ENCODE measurements at regions not wholly inside any gene's neighbourhood (a gene's known extent, or its start where the extent isn't known, plus 50 kb on each side); places are given as distances from the start of the nearest gene placed in this dataset.
"Not testable (repeated sequence)": the region's sequence is repeated elsewhere in the genome, so short reads cannot be mapped to it uniquely, and the experiment has no call there.

DNA sequence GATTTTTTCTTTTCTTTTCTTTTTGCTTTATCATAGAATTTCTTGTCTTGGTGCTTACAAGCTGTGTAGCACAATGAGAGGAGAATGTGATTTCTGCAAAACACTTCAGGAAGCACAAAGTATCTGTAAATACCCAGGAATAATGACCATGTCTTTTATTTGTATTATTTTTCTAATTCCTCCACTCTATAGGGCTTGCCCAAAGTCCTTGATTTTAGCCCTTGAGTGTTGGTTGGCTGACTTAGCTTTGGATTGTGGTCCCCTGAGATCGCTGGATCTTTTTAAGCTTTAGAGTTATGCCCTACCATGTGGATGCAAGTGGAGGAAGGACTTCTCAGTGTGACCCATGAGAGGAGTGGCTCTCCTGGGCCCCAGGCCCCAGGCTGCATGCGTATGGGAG, 52.2 kb downstream of the HOXC4 start:
- H2AFZ ChIP-seq (ENCODE audit: low read length); H2BK120ac ChIP-seq (ENCODE audit: low read depth, low read length, poor library complexity, severe bottlenecking); H3K79me1 ChIP-seq (ENCODE audit: insufficient read depth, low read depth, low read length, poor library complexity, severe bottlenecking); H3K79me2 ChIP-seq (ENCODE audit: insufficient read depth, low read length); H4K20me1 ChIP-seq (ENCODE audit: control insufficient read depth, insufficient read depth, insufficient read length); H3T11ph ChIP-seq (ENCODE audit: low read length); DNase-seq; H3K9ac ChIP-seq (ENCODE audit: extremely low read depth, insufficient read length, low read length); H3K4me1 ChIP-seq (ENCODE audit: insufficient read depth, low read length); H2BK12ac ChIP-seq (ENCODE audit: insufficient read length, low read depth, low read length); H3K27ac Mint-ChIP-seq; H2BK15ac ChIP-seq (ENCODE audit: low read depth, low read length); H3K9me3 Mint-ChIP-seq; H2BK5ac ChIP-seq (ENCODE audit: insufficient read length, low read length); H3K27ac ChIP-seq (ENCODE audit: insufficient read length, low read depth, low read length); H3K4ac ChIP-seq (ENCODE audit: low read depth, low read length); H3K23ac ChIP-seq (ENCODE audit: insufficient read length, low read depth, low read length); H2BK20ac ChIP-seq (ENCODE audit: low read depth, low read length, poor library complexity, severe bottlenecking); H3K23me2 ChIP-seq (ENCODE audit: insufficient read length, low read depth, low read length, poor library complexity, severe bottlenecking); H4K91ac ChIP-seq (ENCODE audit: insufficient read length, low read depth, low read length); H3K9me3 ChIP-seq (ENCODE audit: control insufficient read depth, low read depth, low read length); H3K14ac ChIP-seq (ENCODE audit: insufficient read depth, low read length); H3K36me3 Mint-ChIP-seq (ENCODE audit: insufficient read depth in 1 of 3, low read depth in 3 of 3); H4K8ac ChIP-seq (replicated peaks; ENCODE audit: insufficient read length, low read depth, low read length); H3K56ac ChIP-seq (ENCODE audit: insufficient read length, low read depth, low read length); H4K5ac ChIP-seq (ENCODE audit: insufficient read length, low read depth, low read length); H3K18ac ChIP-seq (ENCODE audit: insufficient read length, low read depth, low read length); H3K4me2 ChIP-seq (ENCODE audit: insufficient read depth, insufficient read length, low read length); H2AK5ac ChIP-seq (ENCODE audit: insufficient read length, low read length): not testable (repeated sequence)
- no CpG with 5 or more reads among the region's 2 CpGs for WGBS (ENCODE audit: extremely low coverage, insufficient read length, low lambda C conversion rate)
- H3K27me3 ChIP-seq (ENCODE audit: insufficient read depth, low read length) = peaks cover 50% of the 10 kb centered on the region
- peaks cover 2 to 13% of the 10 kb centered on the region in 2 experiments; a peak in 2 of 4 replicates for H3K4me1 Mint-ChIP-seq
- H3K27me3 Mint-ChIP-seq (ENCODE audit: low read depth) = peaks cover 99% of the 10 kb centered on the region
- H3K4me3 Mint-ChIP-seq = peak overlapping the region in 1 of 2 experiments; percentile 74; a peak in 3 of 5 replicates

DNA sequence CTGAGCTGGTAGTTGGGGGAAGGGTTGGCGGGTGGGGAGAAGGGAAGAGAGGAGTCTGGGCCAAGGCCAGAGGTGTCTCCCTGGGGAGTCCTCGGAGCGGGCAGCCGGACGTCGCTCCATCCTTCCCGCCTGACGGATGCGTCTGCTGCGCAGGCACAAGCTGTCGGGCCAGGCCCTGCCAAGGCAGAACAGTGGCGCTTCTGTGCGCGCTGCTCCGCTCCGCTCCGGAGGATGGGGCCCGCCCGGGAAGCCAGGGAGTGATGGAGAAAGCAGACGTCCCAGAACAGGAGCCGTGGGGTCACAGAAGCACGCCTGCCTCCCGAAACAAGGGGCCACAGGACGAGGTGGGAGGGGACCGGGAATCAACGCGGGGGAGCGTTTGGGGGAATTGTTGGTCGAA, 52.6 kb downstream of the HOXC4 start:
- Mint-ChIP-seq H3K27me3 (ENCODE audit: low read depth) (peaks cover 99% of the 10 kb centered on the region), H3K4me3 (peak overlapping the region in 1 of 2 experiments; percentile 74; a peak in 3 of 5 replicates)
- not testable (repeated sequence) for H3K79me2 ChIP-seq (ENCODE audit: insufficient read depth, low read length)

More for the DNA sequence above, 52.6 kb downstream of the HOXC4 start:
- H3K4me1 ChIP-seq (ENCODE audit: insufficient read depth, low read length); H4K5ac ChIP-seq (ENCODE audit: insufficient read length, low read depth, low read length); H2BK5ac ChIP-seq (ENCODE audit: insufficient read length, low read length); H2AK5ac ChIP-seq (ENCODE audit: insufficient read length, low read length); H3K23ac ChIP-seq (ENCODE audit: insufficient read length, low read depth, low read length); H3K56ac ChIP-seq (ENCODE audit: insufficient read length, low read depth, low read length); H3K27ac ChIP-seq (ENCODE audit: insufficient read length, low read depth, low read length); H3T11ph ChIP-seq (ENCODE audit: low read length); H3K27ac Mint-ChIP-seq; H3K4me2 ChIP-seq (ENCODE audit: insufficient read depth, insufficient read length, low read length); H4K91ac ChIP-seq (ENCODE audit: insufficient read length, low read depth, low read length); H3K9me3 ChIP-seq (ENCODE audit: control insufficient read depth, low read depth, low read length); H3K9ac ChIP-seq (ENCODE audit: extremely low read depth, insufficient read length, low read length); H3K9me3 Mint-ChIP-seq; H2BK20ac ChIP-seq (ENCODE audit: low read depth, low read length, poor library complexity, severe bottlenecking); H3K4ac ChIP-seq (ENCODE audit: low read depth, low read length); H3K23me2 ChIP-seq (ENCODE audit: insufficient read length, low read depth, low read length, poor library complexity, severe bottlenecking); H3K36me3 Mint-ChIP-seq (ENCODE audit: insufficient read depth in 1 of 3, low read depth in 3 of 3); H3K18ac ChIP-seq (ENCODE audit: insufficient read length, low read depth, low read length); H3K14ac ChIP-seq (ENCODE audit: insufficient read depth, low read length); H4K8ac ChIP-seq (replicated peaks; ENCODE audit: insufficient read length, low read depth, low read length); H2BK12ac ChIP-seq (ENCODE audit: insufficient read length, low read depth, low read length); H2BK15ac ChIP-seq (ENCODE audit: low read depth, low read length); H2BK120ac ChIP-seq (ENCODE audit: low read depth, low read length, poor library complexity, severe bottlenecking); H2AFZ ChIP-seq (ENCODE audit: low read length); H4K20me1 ChIP-seq (ENCODE audit: control insufficient read depth, insufficient read depth, insufficient read length); H3K79me1 ChIP-seq (ENCODE audit: insufficient read depth, low read depth, low read length, poor library complexity, severe bottlenecking): not testable (repeated sequence)
- H3K4me1 Mint-ChIP-seq = peaks cover 2 to 13% of the 10 kb centered on the region in 2 experiments; a peak in 2 of 4 replicates
- DNase-seq = peak; percentile 38
- H3K27me3 ChIP-seq (ENCODE audit: insufficient read depth, low read length) = peaks cover 49% of the 10 kb centered on the region
- no CpG with 5 or more reads among the region's 29 CpGs for WGBS (ENCODE audit: extremely low coverage, insufficient read length, low lambda C conversion rate)

Data from H9 (cell line).